ENCODE measurements at regions not wholly inside any gene's neighbourhood (a gene's known extent, or its start where the extent isn't known, plus 50 kb on each side); places are given as distances from the start of the nearest gene placed in this dataset.

- TF ChIP-seq CTCF (IDR thresholded peaks at IDR 0.05) (no peak), POLR2AphosphoS5 (IDR thresholded peaks at IDR 0.05; ENCODE audit: low read depth, low read length) (no peak), TAF1 (IDR thresholded peaks at IDR 0.05; ENCODE audit: borderline replicate concordance, low read depth, low read length) (no peak), MAX (IDR thresholded peaks at IDR 0.05; ENCODE audit: low read depth) (no peak), EZH2phosphoT487 (IDR thresholded peaks at IDR 0.05; ENCODE audit: borderline replicate concordance, low read depth) (no peak), RAD21 (IDR thresholded peaks at IDR 0.05; ENCODE audit: low read length) (no peak), YY1 (IDR thresholded peaks at IDR 0.05; ENCODE audit: low read depth) (no peak), ZBTB33 (IDR thresholded peaks at IDR 0.05; ENCODE audit: borderline replicate concordance, low read depth) (no peak), SMC3 (IDR thresholded peaks at IDR 0.05; ENCODE audit: low read depth, low read length) (no peak), GATA2 (CRISPR knock-in tag; IDR thresholded peaks at IDR 0.05) (no peak), FOXJ3 (CRISPR knock-in tag; IDR thresholded peaks at IDR 0.05) (no peak), EP300 (IDR thresholded peaks at IDR 0.05; ENCODE audit: borderline replicate concordance in 1 of 2, low read depth in 1 of 2, low read length in 1 of 2) (no peak), RFX5 (IDR thresholded peaks at IDR 0.05; ENCODE audit: low read length) (no peak)
These were observed 125.4 kb upstream of the CCDC54 start for GRCh38 chr3:107251819-107252218.

Measured in SK-N-SH (cell line).